Cerebellar cortex (tissue), 1 donor: ENCODE measurements at regions not wholly inside any gene's neighbourhood (a gene's known extent, or its start where the extent isn't known, plus 50 kb on each side); places are given as distances from the start of the nearest gene placed in this dataset.
"Not testable (repeated sequence)": the region's sequence is repeated elsewhere in the genome, so short reads cannot be mapped to it uniquely, and the experiment has no call there.

Experiments used
- DNase-seq: peaks from one replicate; pipeline ENCODE4 v3.0.0-alpha.2; 2015; ENCODE audit warnings: low spot score

GRCh38 chr9:78438211-78438610 is 141.3 kb downstream of the PSAT1 start:
- DNase-seq: peak; percentile 76

DNA sequence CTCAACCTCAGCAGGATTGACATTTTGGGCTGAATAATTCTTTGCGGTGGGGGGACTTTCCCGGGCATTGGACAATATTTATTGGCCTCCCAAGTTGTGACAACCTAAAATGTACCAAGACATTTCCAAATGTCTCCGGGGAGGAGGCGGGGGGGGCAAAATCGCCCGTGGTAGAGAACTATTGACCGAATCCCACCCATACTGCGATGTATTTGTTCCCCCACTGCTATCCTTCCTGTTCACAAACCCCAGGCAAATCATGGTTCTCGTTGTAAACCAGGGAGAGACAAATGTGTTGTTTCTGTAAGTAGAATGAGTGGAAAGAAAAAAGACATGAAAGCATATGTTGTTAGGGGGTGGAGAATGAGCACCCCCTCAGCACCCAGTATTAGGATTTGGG is 141.9 kb downstream of the PSAT1 start:
- no peak for DNase-seq

DNA sequence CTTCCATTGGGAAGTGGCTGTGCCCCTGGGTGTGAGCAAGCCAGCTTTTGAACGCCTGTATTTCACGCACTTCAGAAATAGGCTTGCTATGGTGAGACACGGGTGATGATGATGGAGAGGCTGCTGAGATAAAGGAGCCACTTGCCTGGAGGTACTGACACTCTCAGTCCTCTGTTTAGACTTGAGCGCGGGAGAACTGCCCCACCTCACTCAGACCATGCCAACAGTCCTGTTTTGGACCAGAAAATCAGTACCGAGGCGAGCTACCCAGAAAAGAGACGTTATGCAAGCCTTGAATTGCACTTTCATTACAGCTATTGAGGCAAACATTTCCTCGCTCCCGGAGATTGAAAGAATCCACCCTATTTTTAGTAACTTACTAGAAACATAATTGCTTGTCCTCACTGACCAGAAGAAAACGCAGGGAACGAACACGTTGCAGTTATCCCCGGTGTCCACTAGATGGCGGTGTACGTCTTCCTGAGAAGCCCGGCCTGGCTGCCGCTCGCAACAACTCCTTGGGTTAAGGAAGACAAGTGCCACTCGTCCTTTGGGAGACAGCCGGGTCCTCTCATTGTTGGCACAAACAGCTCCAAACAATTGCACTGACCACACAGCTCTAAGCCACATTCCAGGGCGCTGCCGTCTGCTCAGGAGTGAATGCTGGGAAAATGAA is 142.4 kb downstream of the PSAT1 start:
- DNase-seq: peak; percentile 90

- peak; percentile 60 for DNase-seq
Measured at GRCh38 chr9:78439866-78440830, 143.2 kb downstream of the PSAT1 start.

- DNase-seq: no peak
Measured at GRCh38 chr9:78441396-78441795, 144.5 kb downstream of the PSAT1 start.

DNA sequence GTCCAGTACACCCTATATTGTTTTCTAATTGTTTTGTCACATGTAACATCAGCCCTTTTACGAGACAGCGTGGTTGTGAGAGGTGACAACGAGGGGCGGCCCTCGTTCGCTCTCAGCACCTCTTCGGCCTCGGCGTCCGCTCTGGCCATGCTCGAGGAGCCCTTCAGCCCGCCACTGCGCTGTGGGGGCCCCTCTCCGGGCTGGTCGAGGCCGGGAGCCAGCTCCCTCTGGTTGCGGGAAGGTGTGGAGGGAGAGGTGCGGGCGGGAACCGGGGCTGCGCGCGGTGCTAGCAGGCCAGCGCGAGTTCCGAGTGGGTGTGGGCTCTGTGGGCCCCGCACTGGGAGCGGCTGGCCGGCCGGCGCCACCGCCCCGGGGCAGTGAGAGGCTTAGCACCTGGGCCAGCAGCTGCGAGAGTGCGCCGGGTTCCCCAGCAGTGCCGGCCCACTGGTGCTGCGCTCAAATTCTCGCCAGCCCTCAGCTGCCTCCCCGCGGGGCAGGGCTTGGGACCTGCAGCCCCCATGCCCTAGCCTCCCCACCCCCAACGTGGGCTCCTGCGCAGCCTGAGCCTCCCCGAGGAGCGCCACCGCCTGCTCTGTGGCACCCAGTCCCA is 145.0 kb downstream of the PSAT1 start:
- no peak for DNase-seq

- not testable (repeated sequence) for DNase-seq
Measured at GRCh38 chr9:78442577-78442976, 145.7 kb downstream of the PSAT1 start.

- DNase-seq: no peak
Measured at GRCh38 chr9:78443946-78444345, 147.0 kb downstream of the PSAT1 start.

DNA sequence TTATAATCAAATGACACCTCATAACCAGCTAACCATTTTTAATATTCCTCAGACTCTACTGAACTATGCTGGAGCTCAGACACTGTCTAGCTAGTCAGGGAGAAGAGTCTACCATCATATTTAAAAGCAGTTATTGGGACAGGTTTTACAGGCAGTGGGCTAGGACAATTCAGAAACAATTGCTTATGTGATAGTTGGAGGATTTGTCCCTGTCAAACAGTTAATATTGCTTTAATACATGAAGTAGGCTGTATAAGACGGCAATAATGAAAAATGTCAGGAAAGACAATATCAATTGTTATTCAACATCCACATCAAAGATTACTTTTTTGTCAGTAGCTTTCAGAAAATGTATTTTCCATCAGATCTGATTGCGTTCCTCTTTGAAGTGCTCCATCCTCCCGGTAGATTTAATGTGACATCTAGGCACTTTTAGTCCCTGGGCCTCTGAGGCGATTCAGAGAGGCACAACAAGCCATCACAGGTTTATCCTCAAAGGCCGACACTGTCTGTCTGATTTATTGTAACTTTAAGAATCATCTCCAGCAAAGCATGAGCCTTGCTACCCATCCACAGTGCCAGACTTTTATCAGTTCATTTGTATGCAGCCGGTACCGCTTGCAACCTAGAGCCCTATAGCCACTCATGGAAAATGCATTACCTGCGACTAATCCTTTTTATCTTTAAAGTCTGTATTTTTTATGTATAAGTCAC is 152.2 kb downstream of the PSAT1 start:
- no peak for DNase-seq

GRCh38 chr9:78453450-78453849 is 156.5 kb downstream of the PSAT1 start:
- no peak for DNase-seq

DNA sequence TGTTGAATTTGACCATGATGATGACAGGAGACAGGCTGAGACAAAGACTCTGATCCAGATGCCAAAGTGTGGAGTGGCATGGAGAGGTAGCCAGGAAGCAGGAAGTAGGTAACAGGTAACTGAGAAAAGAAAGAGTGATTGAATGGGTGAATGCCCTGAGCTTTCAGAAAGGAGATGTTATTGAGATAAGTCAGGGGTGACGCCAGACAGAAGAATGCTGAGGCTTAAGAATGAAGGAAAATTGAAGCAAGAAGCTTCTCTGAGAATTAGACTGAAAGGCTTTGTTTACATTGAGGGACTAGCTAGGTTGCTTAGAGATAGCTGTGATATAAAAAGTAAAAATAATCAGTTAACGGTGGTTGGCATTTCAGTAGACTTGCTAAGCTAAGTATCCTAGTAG is 165.7 kb downstream of the PSAT1 start:
- no peak for DNase-seq

GRCh38 chr9:78463750-78464149 is 166.8 kb downstream of the PSAT1 start:
- DNase-seq: no peak

- no peak for DNase-seq
Measured at GRCh38 chr9:78468231-78468630, 171.3 kb downstream of the PSAT1 start.

DNA sequence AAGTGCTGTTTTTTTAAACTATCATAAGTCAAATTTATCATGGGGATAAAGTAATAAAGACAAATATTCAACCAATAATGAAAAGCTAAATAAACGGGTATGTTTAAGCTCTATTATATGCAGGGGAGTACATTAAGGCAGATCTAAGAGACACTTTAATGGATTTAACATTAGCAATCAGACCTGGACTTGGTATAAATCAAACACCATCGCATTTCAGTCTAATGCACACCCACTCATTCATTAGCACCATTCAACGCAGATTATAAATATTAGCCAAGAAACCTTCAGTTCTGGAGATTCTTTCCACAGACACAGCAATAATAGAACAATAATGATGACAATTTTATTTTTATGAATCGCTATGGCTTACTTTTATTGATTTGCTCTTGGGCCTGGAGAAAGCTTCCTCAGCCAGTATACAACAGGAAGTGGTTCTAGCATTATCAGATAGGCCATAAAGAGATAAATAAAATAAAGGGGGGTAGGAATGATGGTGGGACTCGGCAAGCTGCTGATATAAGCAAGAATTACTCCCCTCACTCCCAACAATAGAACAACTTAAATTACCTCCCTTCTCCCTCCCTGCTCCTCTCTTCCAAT is 172.2 kb downstream of the PSAT1 start:
- DNase-seq: no peak

DNA sequence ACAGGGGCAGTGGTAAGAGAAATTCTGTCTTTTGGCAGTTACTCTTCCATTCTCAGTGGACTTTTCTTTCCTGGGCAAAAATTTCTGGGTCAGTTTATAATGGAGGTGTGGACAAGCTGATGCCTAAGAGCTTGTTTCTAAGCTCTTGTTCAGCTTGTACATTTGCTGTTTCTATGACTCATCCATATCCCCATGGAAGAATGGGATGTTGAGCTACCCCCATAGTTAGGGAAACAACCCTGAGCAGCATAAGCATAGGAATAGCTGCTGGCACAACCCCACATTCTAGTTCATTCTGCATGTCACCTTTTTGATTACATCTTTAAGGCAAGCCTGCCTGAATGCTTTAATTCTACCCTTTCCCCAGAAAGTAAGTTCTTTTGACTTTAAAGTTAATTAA is 173.3 kb downstream of the PSAT1 start:
- DNase-seq: no peak

GRCh38 chr9:78470741-78471140 is 173.8 kb downstream of the PSAT1 start:
- no peak for DNase-seq

- DNase-seq: no peak
Measured at GRCh38 chr9:78472111-78472510, 175.2 kb downstream of the PSAT1 start.

DNA sequence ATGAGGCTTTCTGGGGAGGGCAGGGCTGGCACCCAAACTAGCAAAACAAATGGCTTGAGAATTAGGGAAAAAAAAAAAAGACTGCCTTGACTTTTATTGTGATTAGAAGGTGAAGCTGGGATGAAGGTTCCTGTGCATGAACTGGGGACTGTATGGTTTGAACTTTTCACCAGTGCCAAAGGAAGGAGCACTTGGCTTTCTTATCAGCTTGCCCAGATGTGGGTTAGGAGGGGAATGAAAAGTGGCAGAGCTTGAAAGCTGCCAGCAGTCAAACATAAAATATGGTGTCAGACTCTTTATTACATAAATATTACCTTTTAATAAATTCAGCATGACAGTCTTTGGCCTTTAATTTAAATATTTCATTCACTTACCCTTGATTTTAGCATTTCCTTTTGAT is 182.5 kb downstream of the PSAT1 start:
- no peak for DNase-seq

DNA sequence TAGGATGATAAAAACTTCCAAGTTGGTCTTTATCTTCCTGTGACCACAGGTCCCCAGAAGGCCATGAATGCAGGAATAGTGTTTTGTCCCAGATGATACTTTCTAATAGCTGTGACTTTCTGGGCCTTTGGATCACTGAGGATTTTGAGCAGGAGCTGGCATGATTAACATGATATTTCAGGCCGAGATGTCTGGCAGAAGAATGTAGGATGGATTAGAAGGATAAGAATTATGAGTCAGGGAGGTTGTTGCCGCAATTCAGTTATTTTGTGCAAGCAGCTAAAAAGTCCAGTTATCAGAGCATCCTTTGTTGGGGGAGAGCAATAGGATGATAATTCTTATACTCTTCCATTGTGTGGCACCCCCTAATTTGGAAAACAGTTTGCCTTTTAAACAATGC is 189.7 kb downstream of the PSAT1 start:
- no peak for DNase-seq

DNA sequence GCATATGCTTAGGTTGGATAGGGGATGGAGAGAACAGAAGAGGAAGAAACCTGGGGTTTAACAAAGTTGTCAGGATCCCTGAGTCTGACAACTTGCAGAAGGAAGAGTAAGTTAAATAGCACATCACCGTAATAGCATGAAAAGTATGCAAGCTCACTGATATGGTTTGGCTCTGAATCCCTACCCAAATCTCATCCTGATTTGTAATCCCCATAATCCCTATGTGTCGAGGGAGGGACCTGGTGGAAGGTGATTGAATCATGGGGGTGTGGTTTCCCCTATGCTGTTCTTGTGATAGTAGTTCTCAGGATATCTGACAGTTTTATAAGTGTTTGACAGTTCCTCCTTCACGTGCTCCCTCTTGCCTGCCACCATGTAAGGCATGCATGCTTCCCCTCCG is 193.3 kb downstream of the PSAT1 start:
- DNase-seq: no peak

DNA sequence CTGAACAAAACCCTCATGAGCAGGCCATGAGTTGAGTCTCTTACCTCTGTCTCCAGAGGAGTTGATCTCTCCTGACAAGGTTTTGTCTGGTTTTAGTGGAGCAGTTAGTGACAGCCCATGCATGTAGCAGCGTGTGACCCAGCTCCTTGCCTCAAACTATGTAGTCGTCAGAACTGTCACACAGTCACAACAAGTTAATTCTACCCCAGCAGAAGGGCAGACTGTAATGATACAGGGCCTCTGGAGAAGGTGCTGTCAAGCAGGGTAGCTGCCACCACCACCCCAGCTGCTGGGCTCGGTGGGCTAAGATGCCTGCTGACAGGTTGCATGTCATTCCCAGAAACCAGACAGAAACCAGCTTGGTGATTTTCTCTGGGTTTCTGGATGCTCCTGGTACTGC is 194.5 kb downstream of the PSAT1 start:
- no peak for DNase-seq
